CD4-positive, alpha-beta memory T cell (primary cell): ENCODE measurements at regions not wholly inside any gene's neighbourhood (a gene's known extent, or its start where the extent isn't known, plus 50 kb on each side); places are given as distances from the start of the nearest gene placed in this dataset.

Experiments
- CTCF ChIA-PET: fragments of 350-600 bp; sonication (Branson Sonifier 250); formaldehyde crosslinking; loops from one replicate; lab custom pipeline; 2021; ENCODE audit warnings: inconsistent platforms; ENCODE audit not compliant: partially characterized antibody; lab: Charles Lee
- POLR2A ChIA-PET: fragments of 350-600 bp; sonication (Branson Sonifier 250); formaldehyde crosslinking; loops from one replicate; lab custom pipeline; 2021; ENCODE audit not compliant: partially characterized antibody; lab: Charles Lee
- DNase-seq, 5 donors: peaks; one replicate each; pipeline versions ENCODE4 v3.0.0 to v3.0.0-alpha.2; 2020 to 2022; ENCODE audit warnings: mixed read lengths in 1 of 5
- H3K27ac ChIP-seq: one replicate; pipeline ENCODE4 v1.7.0; 2013; ENCODE audit warnings: low read depth, low read length
- H3K27me3 ChIP-seq: 2 replicates; pipeline ENCODE4 v1.7.0; 2013; ENCODE audit warnings: mild to moderate bottlenecking, low read length, moderate library complexity; ENCODE audit not compliant: insufficient read depth
- H3K36me3 ChIP-seq: 2 replicates; pipeline ENCODE4 v1.7.0; 2013; ENCODE audit warnings: mild to moderate bottlenecking, low read length, moderate library complexity; ENCODE audit not compliant: insufficient read depth
- H3K4me1 ChIP-seq: 2 replicates; pipeline ENCODE4 v1.7.0; 2013; ENCODE audit warnings: mild to moderate bottlenecking, low read length, moderate library complexity; ENCODE audit not compliant: insufficient read depth
- H3K4me3 ChIP-seq, 2 donors: one replicate each; pipeline ENCODE4 v1.7.0; 2013; ENCODE audit warnings: low read length in 2 of 2, mild to moderate bottlenecking in 1 of 2
- H3K9me3 ChIP-seq, 2 donors: one replicate each; pipeline ENCODE4 v1.7.0; 2013; ENCODE audit warnings: low read length in 2 of 2, control low read depth in 1 of 2; ENCODE audit not compliant: control insufficient read depth in 1 of 2
- H3K27ac Mint-ChIP-seq, 7 donors: one replicate each; pipeline ENCODE4 v1.8.0; 2020 to 2021; ENCODE audit warnings: mixed read lengths in 7 of 7, mild to moderate bottlenecking in 6 of 7, inconsistent platforms in 3 of 7, moderate library complexity in 3 of 7
- H3K27me3 Mint-ChIP-seq, 2 donors: one replicate each; pipeline ENCODE4 v1.8.0; 2020 to 2021; ENCODE audit warnings: mixed read lengths in 2 of 2
- H3K36me3 Mint-ChIP-seq, 2 donors: one replicate each; pipeline ENCODE4 v1.8.0; 2020 to 2021; ENCODE audit warnings: mixed read lengths in 2 of 2, inconsistent platforms in 1 of 2, mild to moderate bottlenecking in 1 of 2
- H3K4me1 Mint-ChIP-seq, 4 donors: one replicate each; pipeline ENCODE4 v1.8.0; 2020 to 2021; ENCODE audit warnings: mixed read lengths in 4 of 4, mild to moderate bottlenecking in 1 of 4
- H3K4me3 Mint-ChIP-seq, 8 donors: one replicate each; pipeline ENCODE4 v1.8.0; 2020 to 2021; ENCODE audit warnings: mixed read lengths in 8 of 8, mild to moderate bottlenecking in 7 of 8, moderate library complexity in 6 of 8, inconsistent platforms in 3 of 8
- H3K9me3 Mint-ChIP-seq, 8 donors: one replicate each; pipeline ENCODE4 v1.8.0; 2020 to 2021; ENCODE audit warnings: mixed read lengths in 8 of 8, mild to moderate bottlenecking in 5 of 8, inconsistent platforms in 3 of 8, moderate library complexity in 1 of 8
- intact Hi-C: fragments of 100-400 bp; cut with micrococcal nuclease; formaldehyde crosslinking; loops from one replicate; pipeline ENCODE4 v1.15.1; 2023

GRCh38 chr1:4971666-4972065 lies 317.3 kb downstream of the AJAP1 start:
- no peak overlapping the region for H3K27ac Mint-ChIP-seq
- no peaks in the 10 kb centered on the region for H3K4me1 ChIP-seq
- H3K4me3 ChIP-seq, result no peak overlapping the region
- H3K27me3 Mint-ChIP-seq, result peaks cover 10% of the 10 kb centered on the region in 2 donors
- H3K9me3 ChIP-seq, result no peaks in the 10 kb centered on the region
- no peaks in the 10 kb centered on the region for H3K36me3 ChIP-seq
- no peak overlapping the region for H3K27ac ChIP-seq
- peaks cover 0 to 3% (median 0%) of the 10 kb centered on the region in 4 donors for H3K4me1 Mint-ChIP-seq
- no peaks in the 10 kb centered on the region for H3K27me3 ChIP-seq
- CTCF ChIA-PET, result no interaction called here
- H3K9me3 Mint-ChIP-seq, result peaks cover 0 to 4% (median 0%) of the 10 kb centered on the region in 8 donors
- H3K4me3 Mint-ChIP-seq, result no peak overlapping the region
- DNase-seq, result no peak
- intact Hi-C loops, result no loop called here
- POLR2A ChIA-PET, result no interaction called here
- no peaks in the 10 kb centered on the region for H3K36me3 Mint-ChIP-seq

DNA sequence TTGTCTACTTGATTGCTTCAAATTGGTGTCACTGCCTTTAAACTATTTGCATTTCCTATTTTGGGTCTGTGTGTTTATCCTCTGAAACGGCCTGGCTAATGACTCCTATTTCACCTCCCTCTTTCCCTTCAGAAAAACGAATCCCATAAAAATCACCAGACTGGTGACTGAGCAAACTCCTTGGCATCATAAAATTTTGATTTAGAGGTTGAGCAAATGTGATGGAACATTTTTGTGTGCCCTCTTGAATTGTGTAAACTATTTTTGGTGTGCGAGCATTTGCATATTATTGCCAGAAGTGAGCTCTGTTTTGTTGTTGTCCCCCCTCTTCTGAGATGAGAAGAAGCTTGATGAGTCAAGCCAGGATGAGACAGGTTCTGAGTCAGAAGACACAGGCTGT lies 316.1 kb downstream of the AJAP1 start:
- Mint-ChIP-seq H3K27me3 (peaks cover 9% of the 10 kb centered on the region in 2 donors), H3K36me3 (no peaks in the 10 kb centered on the region), H3K4me1 (peaks cover 0 to 3% (median 0%) of the 10 kb centered on the region in 4 donors), H3K9me3 (peaks cover 0 to 4% (median 0%) of the 10 kb centered on the region in 8 donors), H3K27ac (no peak overlapping the region), H3K4me3 (no peak overlapping the region)
- no peak overlapping the region for H3K4me3 ChIP-seq
- no peak overlapping the region for H3K27ac ChIP-seq
- CTCF ChIA-PET, result no interaction called here
- no peaks in the 10 kb centered on the region for H3K36me3 ChIP-seq
- H3K27me3 ChIP-seq, result no peaks in the 10 kb centered on the region
- POLR2A ChIA-PET, result no interaction called here
- H3K4me1 ChIP-seq, result no peaks in the 10 kb centered on the region
- no peaks in the 10 kb centered on the region for H3K9me3 ChIP-seq
- intact Hi-C loops, result no loop called here
- no peak for DNase-seq

- H3K27me3 Mint-ChIP-seq, result peaks cover 9 to 10% of the 10 kb centered on the region in 2 donors
- no peaks in the 10 kb centered on the region for H3K4me1 ChIP-seq
- peaks cover 0 to 3% (median 0%) of the 10 kb centered on the region in 4 donors for H3K4me1 Mint-ChIP-seq
- no peaks in the 10 kb centered on the region for H3K9me3 ChIP-seq
- H3K27me3 ChIP-seq, result no peaks in the 10 kb centered on the region
- H3K36me3 Mint-ChIP-seq, result no peaks in the 10 kb centered on the region
- no peak overlapping the region for H3K27ac ChIP-seq
- H3K9me3 Mint-ChIP-seq, result peaks cover 0 to 3% (median 0%) of the 10 kb centered on the region in 8 donors
- no peak for DNase-seq
- ChIA-PET CTCF (no interaction called here), POLR2A (no interaction called here)
- no peak overlapping the region for H3K4me3 ChIP-seq
- H3K4me3 Mint-ChIP-seq, result no peak overlapping the region
- H3K36me3 ChIP-seq, result no peaks in the 10 kb centered on the region
- no peak overlapping the region for H3K27ac Mint-ChIP-seq
- intact Hi-C loops, result no loop called here
Measured at GRCh38 chr1:4969556-4970129, 315.2 kb downstream of the AJAP1 start.

DNA sequence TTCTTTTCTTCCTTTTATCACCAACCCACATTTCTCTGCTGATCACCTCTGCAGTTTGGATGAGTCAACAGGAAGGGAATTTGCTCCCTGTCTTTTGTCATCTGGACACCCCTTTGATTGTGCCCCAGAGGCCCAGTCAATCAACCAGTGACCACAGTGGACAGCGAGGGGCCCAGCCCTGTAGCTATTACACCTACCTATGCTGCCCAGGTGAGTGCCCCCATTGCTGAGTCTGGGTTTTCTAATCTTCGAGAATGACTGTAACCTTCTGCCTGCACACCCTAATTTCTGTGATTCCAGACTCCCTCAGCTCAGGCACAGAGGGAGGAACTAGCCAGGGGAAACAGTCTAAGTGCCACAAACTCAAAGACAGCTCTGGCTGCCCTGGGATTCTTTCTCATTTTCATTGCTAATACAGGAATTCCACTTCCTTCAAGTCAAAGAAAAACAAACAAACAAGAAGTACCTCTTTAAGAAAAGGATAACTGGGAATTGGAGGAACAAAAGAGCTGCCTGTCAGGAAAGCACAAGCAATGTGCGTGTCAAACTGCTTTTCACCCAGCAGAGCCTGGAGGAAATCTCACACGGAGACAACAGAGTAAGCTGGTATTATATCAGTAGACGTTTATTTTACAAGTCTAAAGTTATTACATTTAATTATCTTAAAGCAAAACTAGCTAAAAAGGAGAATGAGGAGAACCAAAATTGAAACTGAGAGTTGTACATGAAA lies 311.1 kb downstream of the AJAP1 start:
- Histone ChIP-seq H3K4me3 (no peak overlapping the region), H3K36me3 (no peaks in the 10 kb centered on the region), H3K27me3 (no peaks in the 10 kb centered on the region), H3K27ac (no peak overlapping the region), H3K9me3 (no peaks in the 10 kb centered on the region), H3K4me1 (no peaks in the 10 kb centered on the region)
- ChIA-PET POLR2A (no interaction called here), CTCF (no interaction called here)
- peaks cover 8 to 25% of the 10 kb centered on the region in 2 donors for H3K27me3 Mint-ChIP-seq
- H3K27ac Mint-ChIP-seq, result no peak overlapping the region
- intact Hi-C loops, result no loop called here
- H3K9me3 Mint-ChIP-seq, result peaks cover 0 to 3% (median 0%) of the 10 kb centered on the region in 8 donors
- no peaks in the 10 kb centered on the region for H3K36me3 Mint-ChIP-seq
- H3K4me1 Mint-ChIP-seq, result no peaks in the 10 kb centered on the region
- DNase-seq, result no peak
- H3K4me3 Mint-ChIP-seq, result no peak overlapping the region

DNA sequence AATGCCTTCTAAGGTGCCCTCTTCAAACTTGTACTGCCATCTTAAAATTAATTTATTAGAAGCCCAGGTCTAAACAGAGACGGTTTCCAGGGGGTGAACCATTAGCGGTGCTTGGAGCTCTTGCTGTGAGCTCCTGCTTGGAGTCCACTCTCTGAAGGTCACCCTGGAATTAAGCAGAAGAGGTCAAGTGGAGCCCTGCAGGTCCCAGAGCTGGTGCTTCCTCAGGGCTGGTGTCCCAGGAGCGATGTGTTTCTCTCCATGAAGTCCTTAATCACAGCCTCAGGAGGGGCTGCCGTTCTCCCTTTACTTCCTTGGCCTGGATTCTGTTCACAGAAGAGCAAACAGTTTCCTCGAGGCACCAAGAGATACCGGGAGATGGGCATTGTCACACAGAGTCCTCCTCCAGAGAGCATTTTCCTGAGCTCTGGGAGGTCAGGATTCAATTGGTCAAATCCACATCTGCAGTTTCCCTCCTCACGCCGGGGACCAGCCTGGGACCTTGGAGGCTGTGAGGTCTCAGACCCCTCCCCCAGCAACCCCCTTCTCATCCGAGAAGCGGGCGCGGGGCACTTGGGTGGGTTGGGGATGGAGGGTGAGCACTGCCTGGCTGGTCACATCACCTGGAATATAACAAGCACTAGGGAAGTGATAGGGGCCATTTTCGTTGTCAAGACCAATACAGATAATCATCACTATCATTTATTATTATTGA lies 310.4 kb downstream of the AJAP1 start:
- peaks cover 0 to 3% (median 0%) of the 10 kb centered on the region in 8 donors for H3K9me3 Mint-ChIP-seq

DNA sequence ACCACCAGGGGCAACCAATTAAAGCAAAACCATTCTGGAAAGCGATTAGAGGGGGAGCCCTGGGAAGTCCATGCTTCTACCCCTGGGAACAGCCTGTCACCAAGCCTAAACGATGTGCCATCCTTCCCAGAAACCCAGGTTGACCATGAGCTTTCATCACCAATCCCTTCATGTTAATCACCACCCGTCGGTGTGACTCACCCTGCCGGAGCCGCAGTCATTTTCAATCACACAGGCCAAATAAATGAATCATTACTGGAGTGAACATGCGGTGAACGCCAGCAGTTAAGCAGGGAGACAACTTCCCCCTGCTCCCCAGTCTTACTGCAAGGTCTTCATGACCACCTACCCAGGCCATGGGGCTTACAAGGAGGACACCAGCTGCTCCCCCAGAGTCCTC lies 308.8 kb downstream of the AJAP1 start:
- Mint-ChIP-seq H3K36me3 (no peaks in the 10 kb centered on the region), H3K4me3 (no peak overlapping the region), H3K27me3 (peaks cover 8 to 32% of the 10 kb centered on the region in 2 donors), H3K27ac (no peak overlapping the region), H3K4me1 (no peaks in the 10 kb centered on the region), H3K9me3 (no peaks in the 10 kb centered on the region)
- Histone ChIP-seq H3K27ac (no peak overlapping the region), H3K9me3 (no peaks in the 10 kb centered on the region), H3K36me3 (no peaks in the 10 kb centered on the region), H3K4me3 (no peak overlapping the region), H3K4me1 (no peaks in the 10 kb centered on the region), H3K27me3 (no peaks in the 10 kb centered on the region)
- ChIA-PET CTCF (no interaction called here), POLR2A (no interaction called here)
- no peak for DNase-seq
- intact Hi-C loops, result no loop called here

More for the DNA sequence above, 310.4 kb downstream of the AJAP1 start:
- CTCF ChIA-PET, result no interaction called here
- Histone ChIP-seq H3K36me3 (no peaks in the 10 kb centered on the region), H3K27ac (no peak overlapping the region), H3K4me3 (no peak overlapping the region), H3K27me3 (no peaks in the 10 kb centered on the region), H3K9me3 (no peaks in the 10 kb centered on the region), H3K4me1 (no peaks in the 10 kb centered on the region)
- H3K4me3 Mint-ChIP-seq, result no peak overlapping the region
- POLR2A ChIA-PET, result no interaction called here
- intact Hi-C loops, result no loop called here
- H3K27me3 Mint-ChIP-seq, result peaks cover 8 to 27% of the 10 kb centered on the region in 2 donors
- no peaks in the 10 kb centered on the region for H3K36me3 Mint-ChIP-seq
- no peak for DNase-seq
- H3K27ac Mint-ChIP-seq, result no peak overlapping the region
- no peaks in the 10 kb centered on the region for H3K4me1 Mint-ChIP-seq

DNA sequence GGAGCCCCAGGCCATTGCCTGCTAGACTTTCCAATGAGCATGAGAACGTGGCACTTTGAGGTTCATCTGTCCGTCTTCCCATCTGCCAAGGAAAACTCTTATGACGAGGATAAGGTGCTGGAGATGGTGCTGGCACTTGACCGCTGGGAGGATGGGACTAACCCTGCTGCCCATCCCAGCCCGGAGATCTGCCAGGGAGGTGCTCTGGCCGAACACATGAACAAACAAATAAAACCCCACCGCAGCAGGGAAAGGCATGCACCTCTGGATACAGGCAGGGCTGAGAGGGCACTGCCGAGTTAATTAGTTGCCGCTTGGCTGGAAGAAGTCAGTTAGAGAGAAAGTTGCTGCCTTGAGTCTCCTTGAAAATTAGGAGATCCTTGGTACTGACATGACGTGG lies 308.4 kb downstream of the AJAP1 start:
- H3K36me3 ChIP-seq, result no peaks in the 10 kb centered on the region
- Mint-ChIP-seq H3K27ac (no peak overlapping the region), H3K36me3 (no peaks in the 10 kb centered on the region), H3K27me3 (peaks cover 8 to 32% of the 10 kb centered on the region in 2 donors), H3K4me1 (no peaks in the 10 kb centered on the region), H3K9me3 (no peaks in the 10 kb centered on the region), H3K4me3 (no peak overlapping the region)
- H3K4me3 ChIP-seq, result no peak overlapping the region
- DNase-seq, result no peak
- H3K9me3 ChIP-seq, result no peaks in the 10 kb centered on the region
- intact Hi-C loops, result no loop called here
- ChIA-PET POLR2A (no interaction called here), CTCF (no interaction called here)
- H3K27me3 ChIP-seq, result no peaks in the 10 kb centered on the region
- no peak overlapping the region for H3K27ac ChIP-seq
- H3K4me1 ChIP-seq, result no peaks in the 10 kb centered on the region
